ENCODE measurements at regions not wholly inside any gene's neighbourhood (a gene's known extent, or its start where the extent isn't known, plus 50 kb on each side); places are given as distances from the start of the nearest gene placed in this dataset.

DNA sequence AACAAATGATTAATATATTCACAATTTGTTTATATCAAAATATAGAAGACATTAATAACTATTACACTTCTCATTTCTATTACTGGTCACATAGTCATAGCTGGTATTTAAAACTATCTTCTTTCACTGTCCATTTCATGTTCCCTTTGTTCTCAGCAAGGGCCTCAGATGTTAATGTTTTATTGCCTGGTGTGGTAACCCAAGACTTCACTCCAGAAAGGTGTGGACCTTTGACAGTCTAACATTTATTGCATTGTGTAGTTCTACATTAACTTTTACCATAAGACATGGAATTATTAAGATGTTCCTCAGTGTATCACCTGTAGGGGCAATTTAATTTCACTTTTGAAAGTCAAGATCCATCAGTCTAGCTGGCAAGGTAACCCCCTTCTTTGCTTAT, 691.3 kb downstream of the SQOR start:
- TF ChIP-seq CTCF (IDR thresholded peaks at IDR 0.05; ENCODE audit: low read depth, low read length), result no peak

GRCh38 chr15:46328821-46329220, 694.0 kb downstream of the SQOR start:
- no peak for TF ChIP-seq CTCF (IDR thresholded peaks at IDR 0.05; ENCODE audit: low read depth, low read length)
- no peak for DNase-seq (ENCODE audit: extremely low read depth, low read depth)

More for the DNA sequence above, 691.3 kb downstream of the SQOR start:
- DNase-seq (ENCODE audit: extremely low read depth, low read depth), result no peak

GRCh38 chr15:46329876-46330275, 695.0 kb downstream of the SQOR start:
- DNase-seq (ENCODE audit: extremely low read depth, low read depth), result no peak
- TF ChIP-seq CTCF (IDR thresholded peaks at IDR 0.05; ENCODE audit: low read depth, low read length), result no peak

DNA sequence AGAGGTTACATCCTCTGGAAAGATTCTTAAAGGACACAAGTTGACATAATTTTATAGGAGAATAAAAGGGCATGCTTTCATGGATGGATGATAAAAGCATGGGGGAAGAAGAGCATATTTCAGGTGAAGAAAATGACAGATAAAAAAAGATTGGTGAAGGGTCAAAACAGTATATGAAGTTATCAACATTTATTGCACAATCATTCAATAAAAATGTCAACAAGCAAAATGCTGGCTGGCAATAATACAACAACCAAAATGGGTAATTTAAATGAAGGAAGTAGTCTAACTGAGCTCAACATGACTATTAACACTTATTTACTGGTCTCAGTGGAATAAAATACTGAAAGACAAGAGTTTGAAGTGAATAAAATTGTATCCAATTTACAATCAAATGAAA, 696.7 kb downstream of the SQOR start:
- TF ChIP-seq CTCF (IDR thresholded peaks at IDR 0.05; ENCODE audit: low read depth, low read length), result no peak
- DNase-seq (ENCODE audit: extremely low read depth, low read depth), result no peak

DNA sequence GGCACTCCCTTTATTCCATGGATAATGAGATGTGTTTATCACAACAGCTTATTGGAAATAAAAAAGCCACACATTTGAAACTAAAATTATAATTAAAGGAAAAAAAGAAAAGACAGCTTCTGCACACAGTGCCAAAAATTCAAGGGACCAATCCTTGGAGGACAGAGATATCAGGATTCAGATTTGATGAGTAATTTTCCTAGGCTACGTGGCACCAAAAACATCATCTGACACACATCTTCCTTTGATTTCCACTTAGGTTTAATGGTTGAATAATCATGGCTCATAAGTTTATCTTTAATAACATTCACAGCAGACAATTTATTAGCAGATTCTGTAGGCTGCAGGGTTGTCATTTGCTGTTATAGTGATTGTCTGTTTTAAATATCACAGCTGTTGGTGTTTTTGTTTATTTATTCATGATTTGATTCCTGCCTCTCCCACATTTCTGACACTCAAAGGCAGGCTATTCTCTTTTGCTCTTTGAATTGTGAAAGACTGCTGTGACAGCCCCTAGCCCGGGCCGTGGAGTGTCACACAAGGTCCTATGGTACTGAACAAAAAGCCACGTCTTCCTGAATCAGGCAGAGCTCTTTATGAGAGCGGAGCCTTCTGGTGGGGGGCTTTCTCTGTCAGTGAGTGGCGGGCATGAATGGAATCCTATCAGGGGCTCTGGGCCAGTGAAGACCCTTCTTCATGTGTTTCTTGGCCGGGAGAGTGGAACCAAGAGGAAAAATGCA, 708.5 kb downstream of the SQOR start:
- no peak for TF ChIP-seq CTCF (IDR thresholded peaks at IDR 0.05; ENCODE audit: low read depth, low read length)
- DNase-seq (ENCODE audit: extremely low read depth, low read depth), result no peak

DNA sequence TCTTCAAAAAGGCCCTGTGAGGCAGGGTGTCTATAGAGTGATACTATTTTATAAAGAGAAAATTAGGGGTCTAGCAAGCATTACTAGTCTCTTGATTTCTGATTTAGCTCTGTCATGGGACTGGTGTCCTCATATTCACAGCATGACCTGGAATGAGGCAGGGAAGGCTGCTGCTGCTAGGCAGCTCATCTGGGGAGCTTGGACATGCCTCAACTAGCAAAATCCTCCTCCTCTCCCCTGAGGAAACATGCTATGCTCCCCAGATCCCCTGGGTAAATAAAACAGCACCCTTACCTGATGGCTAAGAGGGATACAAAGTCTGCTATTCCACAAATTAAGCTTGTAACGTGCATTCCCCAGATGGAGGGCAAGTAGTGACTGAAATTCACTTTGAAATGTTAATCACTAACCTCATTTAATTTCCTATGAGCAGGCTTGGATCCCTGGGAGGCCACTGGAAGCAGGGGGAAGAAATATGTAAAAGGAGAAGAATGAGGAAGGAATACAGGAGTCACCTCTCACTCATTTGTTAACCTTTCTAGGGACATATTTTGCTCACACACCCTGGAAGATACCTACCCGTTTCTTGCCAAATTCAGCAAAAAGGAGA, 709.4 kb downstream of the SQOR start:
- DNase-seq (ENCODE audit: extremely low read depth, low read depth), result no peak
- TF ChIP-seq CTCF (IDR thresholded peaks at IDR 0.05; ENCODE audit: low read depth, low read length), result no peak

- TF ChIP-seq CTCF (IDR thresholded peaks at IDR 0.05; ENCODE audit: low read depth, low read length), result no peak
- no peak for DNase-seq (ENCODE audit: extremely low read depth, low read depth)
These were observed 710.1 kb downstream of the SQOR start for GRCh38 chr15:46344915-46345314.

Data from AG09319 (cell line).